Fibroblast of gingiva (primary cell): ENCODE measurements at regions not wholly inside any gene's neighbourhood (a gene's known extent, or its start where the extent isn't known, plus 50 kb on each side); places are given as distances from the start of the nearest gene placed in this dataset.
A peak's percentile ranks its signal among the peaks of the same experiment; 100 is the strongest.

ENCODE experiments used
- DNase-seq: peaks from one replicate; pipeline ENCODE4 v3.0.0-alpha.2; 2011; ENCODE audit warnings: low read depth

DNA sequence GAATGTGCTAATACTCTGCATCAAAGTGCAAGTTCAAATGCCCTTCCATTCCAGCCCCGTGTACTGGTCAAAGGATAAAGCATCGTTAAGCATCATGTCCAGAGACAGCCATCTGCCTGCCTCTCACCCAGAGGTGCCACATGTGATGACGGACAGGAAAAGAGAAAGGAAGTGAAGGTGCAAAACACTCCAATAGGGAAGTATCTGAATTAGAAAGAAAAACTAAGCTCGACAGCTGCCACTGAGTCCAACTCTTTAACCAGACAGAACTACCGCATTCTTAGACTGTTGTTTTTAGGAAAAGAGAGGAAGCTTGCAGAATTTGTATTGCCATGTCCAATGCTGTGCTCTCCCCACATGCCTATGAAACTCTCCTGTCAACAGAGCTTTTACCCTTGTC, 465.0 kb upstream of the SOX5 start:
- no peak for DNase-seq

- no peak for DNase-seq
Measured at GRCh38 chr12:24411948-24412347, 462.5 kb upstream of the SOX5 start.

DNA sequence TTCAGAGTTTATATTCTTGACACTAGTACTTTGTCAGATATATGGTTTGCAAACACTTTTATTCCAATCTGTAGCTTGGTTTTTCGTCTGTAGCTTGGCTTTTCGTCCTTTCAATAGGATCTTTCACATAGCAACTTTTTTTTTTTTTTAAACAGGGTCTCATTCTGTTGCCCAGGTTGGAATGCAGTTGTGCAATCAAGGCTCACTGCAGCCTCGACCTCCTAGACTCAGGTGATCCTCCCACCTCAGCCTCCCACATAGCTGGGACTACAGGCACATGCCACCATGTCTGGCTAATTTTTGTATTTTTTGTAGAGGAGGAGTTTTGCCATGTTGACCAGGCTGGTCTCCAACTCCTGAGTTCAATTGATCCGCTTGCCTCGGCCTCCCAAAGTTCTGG, 460.4 kb upstream of the SOX5 start:
- DNase-seq = no peak

DNA sequence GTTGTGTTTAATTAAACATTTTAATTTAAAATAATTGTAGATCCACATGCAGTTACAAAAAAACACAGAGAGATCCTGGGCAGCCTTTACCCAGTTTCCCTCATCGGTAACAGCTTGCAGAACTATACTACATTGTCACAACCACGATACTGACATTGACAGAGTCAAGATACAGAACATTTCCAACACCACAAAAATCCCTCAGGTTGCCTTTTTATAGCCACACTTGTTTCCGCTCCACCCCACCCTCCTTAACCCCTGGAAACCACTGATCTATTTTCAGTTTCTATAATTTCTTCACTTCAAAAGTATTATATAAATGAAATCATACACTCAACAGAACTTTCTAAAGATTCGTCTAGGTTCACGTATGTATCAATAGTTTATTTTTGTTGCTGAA, 458.8 kb upstream of the SOX5 start:
- DNase-seq = no peak

- DNase-seq = no peak
Measured at GRCh38 chr12:24407884-24408283, 458.4 kb upstream of the SOX5 start.

GRCh38 chr12:24404086-24404815, 454.8 kb upstream of the SOX5 start:
- DNase-seq = peak; percentile 21

GRCh38 chr12:24400533-24400932, 451.1 kb upstream of the SOX5 start:
- DNase-seq = no peak

GRCh38 chr12:24398605-24399004, 449.1 kb upstream of the SOX5 start:
- DNase-seq = no peak

GRCh38 chr12:24396224-24396623, 446.8 kb upstream of the SOX5 start:
- DNase-seq = no peak

DNA sequence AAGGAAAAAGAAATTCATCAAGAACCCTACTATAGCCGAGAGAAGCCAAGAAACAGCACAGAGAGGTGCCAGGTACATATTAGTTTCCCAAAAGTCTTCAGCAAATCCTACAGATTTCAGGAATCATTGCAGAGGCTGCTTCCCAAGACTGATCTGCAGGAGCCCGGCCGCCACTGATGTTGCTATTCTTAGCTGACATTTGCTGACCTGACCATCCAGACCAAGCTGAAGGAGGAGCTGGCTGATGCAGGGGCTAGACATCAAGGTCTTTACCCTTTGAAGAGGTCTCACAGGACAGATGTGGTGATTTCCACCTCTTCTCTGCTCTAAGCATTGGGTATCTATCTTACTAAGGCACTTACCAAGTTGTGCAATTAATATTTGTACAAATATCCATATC, 444.8 kb upstream of the SOX5 start:
- DNase-seq = no peak

DNA sequence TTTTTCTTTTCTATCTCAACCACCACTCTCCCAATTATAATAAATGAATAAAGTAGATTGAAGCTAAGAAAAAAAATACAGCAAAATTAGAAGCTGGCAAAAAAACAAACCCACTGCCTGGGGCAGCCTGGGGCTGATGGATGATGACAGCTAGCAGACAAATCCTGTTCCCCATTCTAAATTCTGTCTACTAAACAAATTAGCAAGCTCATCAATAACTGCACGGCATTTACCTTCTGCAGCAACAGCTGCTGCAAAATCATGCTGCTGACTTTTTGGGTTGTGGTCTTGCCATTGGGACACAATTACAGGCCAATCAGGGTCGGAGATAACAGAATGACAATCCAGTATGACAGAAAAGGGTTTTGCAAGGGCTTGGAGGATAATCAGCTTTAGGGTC, 443.6 kb upstream of the SOX5 start:
- no peak for DNase-seq

DNA sequence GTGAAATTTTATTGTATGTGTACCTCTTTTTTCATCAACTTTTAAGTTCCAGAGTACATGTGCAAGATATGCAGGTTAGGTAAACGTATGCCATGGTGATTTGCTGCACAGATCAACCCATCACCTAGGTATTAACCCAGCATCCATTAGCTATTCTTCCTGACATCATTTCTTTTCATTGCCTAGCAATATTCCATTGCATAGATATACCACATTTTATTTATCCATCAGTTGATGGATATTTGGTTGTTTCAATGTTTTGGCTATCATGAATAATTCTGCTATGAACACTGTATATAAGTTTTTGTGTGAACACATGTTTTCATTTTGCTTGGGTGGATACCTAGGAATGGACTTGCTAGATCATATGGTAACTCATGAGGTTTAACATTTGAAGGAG, 439.9 kb upstream of the SOX5 start:
- no peak for DNase-seq

DNA sequence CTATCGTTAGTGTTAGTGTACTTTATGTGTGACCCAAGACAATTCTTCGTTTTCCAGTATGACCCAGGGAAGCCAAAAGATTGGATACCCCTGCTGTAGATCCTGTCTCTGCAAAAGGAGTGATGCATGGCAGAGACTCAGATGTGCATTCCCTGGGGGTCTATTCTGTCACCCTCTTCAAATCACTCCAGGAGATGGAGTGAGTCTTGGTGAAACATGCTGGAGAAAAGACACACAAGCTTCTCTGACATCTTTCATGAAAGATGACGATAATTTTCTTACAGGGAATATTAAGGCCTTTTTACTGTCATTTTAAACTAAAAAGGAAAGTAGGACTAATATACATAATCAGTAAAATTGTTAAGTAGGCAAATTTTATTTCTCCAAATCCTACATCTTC, 437.9 kb upstream of the SOX5 start:
- no peak for DNase-seq

DNA sequence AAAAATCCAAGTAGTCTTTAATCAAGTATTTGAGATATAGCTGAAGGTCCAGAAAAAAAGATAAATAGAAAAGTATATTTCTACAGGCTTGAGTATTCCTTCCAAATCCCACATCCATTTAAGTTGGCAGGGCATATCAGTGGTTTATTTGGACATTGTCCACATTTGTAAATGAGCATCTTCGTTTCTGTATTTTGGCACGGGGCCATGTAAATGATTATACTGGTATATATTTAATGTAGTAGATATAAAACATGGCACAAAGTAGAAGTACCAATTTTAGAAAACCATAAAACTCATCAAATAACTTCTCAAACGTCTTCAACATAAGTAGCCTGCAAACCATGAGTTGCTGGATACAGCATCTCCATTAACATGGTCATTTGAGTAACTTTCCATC, 437.4 kb upstream of the SOX5 start:
- no peak for DNase-seq

DNA sequence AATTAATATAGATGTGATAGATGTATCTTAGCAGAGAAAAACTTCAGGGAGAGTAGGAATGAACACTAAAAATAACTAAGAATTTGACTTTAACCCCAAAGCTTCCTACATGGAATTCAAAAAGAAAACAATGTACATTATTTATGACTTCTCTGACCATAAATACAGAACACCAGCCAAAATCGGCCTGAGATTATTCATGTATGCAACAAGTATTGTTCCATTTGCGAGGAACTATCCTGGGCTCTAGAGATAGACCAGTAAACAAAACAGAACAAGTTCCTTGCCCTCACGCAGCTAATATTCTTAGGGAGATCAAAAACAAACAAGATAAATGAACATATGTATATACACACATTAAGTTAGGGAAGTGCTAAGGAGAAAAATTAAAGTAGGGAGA, 432.3 kb upstream of the SOX5 start:
- no peak for DNase-seq

DNA sequence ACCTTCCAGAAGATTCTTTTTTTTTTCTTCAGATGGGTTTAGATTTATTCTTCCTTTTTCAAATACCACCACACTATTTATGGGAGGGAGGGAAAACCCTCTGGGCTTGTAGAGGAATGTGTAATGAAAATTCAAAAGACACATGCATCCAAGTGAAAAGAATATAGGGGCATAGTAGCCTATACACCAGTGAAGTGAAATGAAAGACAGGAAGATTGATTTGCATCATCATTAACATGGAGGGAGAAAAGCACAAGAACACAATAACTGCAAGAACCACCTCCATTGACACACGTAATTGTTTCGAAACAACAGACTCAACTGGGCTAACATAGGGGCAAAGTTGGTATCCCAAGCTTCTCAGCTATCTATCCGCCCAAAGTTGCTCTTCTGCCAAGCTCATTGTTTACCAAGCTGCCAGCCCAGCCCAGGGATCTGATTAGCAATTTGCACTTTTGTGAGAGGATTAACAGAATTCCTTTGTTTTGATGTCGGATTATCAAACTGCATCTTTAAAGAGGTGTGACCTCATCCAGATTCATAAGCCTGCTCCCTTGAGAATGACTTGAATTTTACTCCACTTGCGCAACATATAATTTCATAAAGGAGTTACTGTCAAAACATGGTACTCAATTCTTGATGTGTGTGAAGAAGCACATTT, 430.5 kb upstream of the SOX5 start:
- peak; percentile 43 for DNase-seq

GRCh38 chr12:24379433-24379832, 430.0 kb upstream of the SOX5 start:
- no peak for DNase-seq

- DNase-seq = peak; percentile 52
Measured at GRCh38 chr12:24378548-24379407, 429.3 kb upstream of the SOX5 start.

DNA sequence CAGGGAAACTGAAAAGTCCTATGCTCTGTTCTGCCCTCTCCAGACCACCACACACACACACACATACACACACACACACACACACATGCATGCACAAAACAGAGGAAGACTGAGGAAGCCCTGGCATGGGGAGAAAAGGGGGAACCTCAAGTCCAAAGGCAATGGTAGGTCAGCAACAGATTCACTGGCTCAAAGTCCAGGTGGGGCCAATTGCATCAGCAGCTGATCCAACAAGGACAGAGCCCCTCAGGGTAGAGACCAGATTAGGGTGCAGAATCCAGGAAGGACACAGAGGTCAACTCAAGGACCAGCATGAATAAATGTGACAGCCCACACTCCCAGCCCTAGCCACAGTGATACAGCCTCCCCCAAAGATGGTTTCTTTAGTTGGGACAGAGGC, 425.0 kb upstream of the SOX5 start:
- DNase-seq = no peak

DNA sequence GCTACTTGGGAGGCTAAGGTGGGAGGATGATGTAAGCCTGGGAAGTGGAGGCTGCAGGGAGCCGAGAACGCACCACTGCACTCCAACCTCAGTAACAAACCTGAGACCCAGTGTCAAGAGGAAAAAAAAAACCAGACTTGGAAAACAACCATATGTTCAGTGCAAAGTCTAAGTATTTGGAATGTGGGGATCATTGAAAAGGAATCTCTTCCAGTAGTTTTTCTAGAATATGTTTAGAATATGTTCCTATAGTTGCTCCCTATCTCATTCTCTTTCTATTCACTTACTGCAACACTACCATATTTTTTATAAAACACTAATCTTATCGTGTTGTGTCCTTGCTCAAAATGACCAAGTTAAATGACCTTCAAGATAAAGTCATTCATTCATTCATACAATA, 423.5 kb upstream of the SOX5 start:
- no peak for DNase-seq

DNA sequence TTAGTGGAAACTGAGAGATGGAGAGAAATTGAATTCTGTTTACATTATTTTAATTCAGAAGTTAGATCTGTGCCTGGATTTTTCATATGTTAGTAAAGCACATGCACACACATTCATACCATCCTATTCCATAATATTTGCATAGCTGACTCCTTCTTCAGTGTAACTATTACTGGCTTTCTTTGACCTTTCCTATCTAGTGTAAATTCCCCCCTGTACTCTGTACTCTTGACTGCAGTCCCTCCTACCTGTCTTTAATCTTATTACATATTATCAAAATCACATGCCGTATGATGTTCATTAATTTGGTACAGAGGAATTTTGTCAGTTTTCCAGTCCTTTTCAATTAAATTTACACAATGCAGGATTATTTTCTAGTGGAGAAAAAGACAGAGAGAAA, 417.0 kb upstream of the SOX5 start:
- DNase-seq = no peak

DNA sequence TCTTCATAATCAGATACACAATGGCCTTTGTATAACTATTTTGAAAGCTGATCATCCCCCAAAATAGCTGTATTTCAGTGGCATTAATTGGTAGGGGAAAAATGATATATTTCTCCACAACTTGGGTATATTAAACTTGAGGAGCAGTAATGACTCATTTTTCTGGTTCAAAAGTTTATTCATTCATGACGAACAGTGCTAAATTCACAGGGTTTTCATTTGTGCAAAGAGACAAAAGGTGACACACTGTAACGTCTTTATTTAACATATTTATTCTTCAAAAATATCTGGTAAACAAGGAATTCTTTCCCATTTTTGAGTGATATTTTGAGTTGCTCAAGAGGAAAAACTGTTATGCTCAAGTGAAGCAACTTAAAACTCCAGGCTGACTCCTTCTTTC, 415.5 kb upstream of the SOX5 start:
- DNase-seq = no peak

DNA sequence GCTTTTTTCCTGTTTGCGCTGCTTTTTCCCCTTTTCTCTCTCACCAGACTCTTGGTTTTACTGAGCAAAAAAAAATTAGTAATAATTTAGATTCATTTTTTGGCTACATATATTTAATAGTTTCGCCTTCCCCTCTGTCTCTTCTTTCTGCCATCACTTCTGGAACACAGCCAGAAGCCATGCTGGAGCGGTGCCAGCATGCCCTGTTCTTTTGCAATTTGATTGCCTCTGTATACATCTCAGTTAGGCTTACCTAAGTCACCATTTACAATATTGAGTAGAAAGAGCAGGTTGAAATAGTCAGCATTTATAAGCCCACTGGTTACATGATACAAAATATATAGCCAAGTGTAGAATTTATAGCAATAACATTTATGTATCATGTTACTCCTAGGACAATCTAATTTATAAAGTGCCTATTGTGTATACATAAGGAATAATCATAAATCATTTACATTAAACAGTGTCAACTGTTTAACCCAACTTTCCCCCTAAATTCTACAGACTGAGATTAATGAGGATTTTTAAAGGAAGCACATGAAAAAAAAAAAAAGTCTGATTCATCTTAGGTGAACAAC, 413.8 kb upstream of the SOX5 start:
- no peak for DNase-seq
